ENCODE measurements at regions not wholly inside any gene's neighbourhood (a gene's known extent, or its start where the extent isn't known, plus 50 kb on each side); places are given as distances from the start of the nearest gene placed in this dataset.

GRCh38 chr2:9793156-9793917 is 49.9 kb upstream of the TAF1B start:
- no peak for DNase-seq (ENCODE audit: low read depth in 4 of 4, low spot score in 3 of 4)
